Progenitor cell of endocrine pancreas (in vitro differentiated cells): ENCODE measurements at regions not wholly inside any gene's neighbourhood (a gene's known extent, or its start where the extent isn't known, plus 50 kb on each side); places are given as distances from the start of the nearest gene placed in this dataset.

Source experiments
- DNase-seq: peaks from one replicate; pipeline ENCODE4 v3.0.0; 2021; ENCODE audit warnings: low spot score; ENCODE audit not compliant: unreplicated experiment
- H3K27ac Mint-ChIP-seq: 2 replicates; pipeline ENCODE4 v1.8.0; 2021; ENCODE audit warnings: mild to moderate bottlenecking, moderate library complexity, mixed read lengths
- H3K27me3 Mint-ChIP-seq: 2 replicates; pipeline ENCODE4 v1.8.0; 2021; ENCODE audit warnings: mixed read lengths
- H3K36me3 Mint-ChIP-seq: 2 replicates; pipeline ENCODE4 v1.8.0; 2022; ENCODE audit warnings: mixed read lengths; ENCODE audit not compliant: insufficient read depth
- H3K4me1 Mint-ChIP-seq: 2 replicates; pipeline ENCODE4 v1.8.0; 2021; ENCODE audit warnings: low read depth, mixed read lengths
- H3K4me3 Mint-ChIP-seq: 2 replicates; pipeline ENCODE4 v1.8.0; 2021; ENCODE audit warnings: low read depth, mild to moderate bottlenecking, moderate library complexity, mixed read lengths
- H3K9me3 Mint-ChIP-seq: 2 replicates; pipeline ENCODE4 v1.8.0; 2021; ENCODE audit warnings: low read depth, mixed read lengths
- CTCF ChIP-seq: fragments of 200-600 bp; sonication (generic); IDR thresholded peaks from one replicate; pipeline ENCODE4 v1.5.0; 2021; ENCODE audit warnings: antibody characterized with exemption, mild to moderate bottlenecking; ENCODE audit not compliant: unreplicated experiment

- no peak overlapping the region for H3K4me3 Mint-ChIP-seq
- no peaks in the 10 kb centered on the region for H3K36me3 Mint-ChIP-seq
- H3K4me1 Mint-ChIP-seq = peaks cover 6% of the 10 kb centered on the region
- TF ChIP-seq CTCF = no peak
- no peaks in the 10 kb centered on the region for H3K27me3 Mint-ChIP-seq
- no peak overlapping the region for H3K27ac Mint-ChIP-seq
- H3K9me3 Mint-ChIP-seq = peaks cover 6% of the 10 kb centered on the region
- no peak for DNase-seq
These were observed 125.8 kb upstream of the CDH19 start for GRCh38 chr18:66729442-66730239.

- H3K4me3 Mint-ChIP-seq = no peak overlapping the region
- H3K9me3 Mint-ChIP-seq = peaks cover 6% of the 10 kb centered on the region
- H3K27ac Mint-ChIP-seq = no peak overlapping the region
- no peak for TF ChIP-seq CTCF
- no peak for DNase-seq
- no peaks in the 10 kb centered on the region for H3K27me3 Mint-ChIP-seq
- H3K4me1 Mint-ChIP-seq = peaks cover 9% of the 10 kb centered on the region
- H3K36me3 Mint-ChIP-seq = no peaks in the 10 kb centered on the region
These were observed 125.1 kb upstream of the CDH19 start for GRCh38 chr18:66728951-66729350.

- Mint-ChIP-seq H3K4me3 (no peak overlapping the region), H3K27me3 (no peaks in the 10 kb centered on the region), H3K27ac (no peak overlapping the region), H3K4me1 (peaks cover 11% of the 10 kb centered on the region), H3K36me3 (no peaks in the 10 kb centered on the region), H3K9me3 (peaks cover 6% of the 10 kb centered on the region)
- no peak for TF ChIP-seq CTCF
- DNase-seq = no peak
These were observed 124.1 kb upstream of the CDH19 start for GRCh38 chr18:66727991-66728390.

- TF ChIP-seq CTCF = no peak
- no peaks in the 10 kb centered on the region for H3K27me3 Mint-ChIP-seq
- no peak for DNase-seq
- peaks cover 11% of the 10 kb centered on the region for H3K4me1 Mint-ChIP-seq
- no peaks in the 10 kb centered on the region for H3K9me3 Mint-ChIP-seq
- no peak overlapping the region for H3K4me3 Mint-ChIP-seq
- H3K36me3 Mint-ChIP-seq = no peaks in the 10 kb centered on the region
- H3K27ac Mint-ChIP-seq = peak overlapping the region; percentile 44
These were observed 120.9 kb upstream of the CDH19 start for GRCh38 chr18:66724664-66725356.

- H3K4me3 Mint-ChIP-seq = no peak overlapping the region
- peaks cover 11% of the 10 kb centered on the region for H3K4me1 Mint-ChIP-seq
- no peak for DNase-seq
- H3K27me3 Mint-ChIP-seq = no peaks in the 10 kb centered on the region
- no peak overlapping the region for H3K27ac Mint-ChIP-seq
- TF ChIP-seq CTCF = no peak
- H3K9me3 Mint-ChIP-seq = no peaks in the 10 kb centered on the region
- H3K36me3 Mint-ChIP-seq = no peaks in the 10 kb centered on the region
These were observed 118.8 kb upstream of the CDH19 start for GRCh38 chr18:66722671-66723070.
